Trophoblast cell (in vitro differentiated cells and primary cell): ENCODE measurements at regions not wholly inside any gene's neighbourhood (a gene's known extent, or its start where the extent isn't known, plus 50 kb on each side); places are given as distances from the start of the nearest gene placed in this dataset.

Experiments
- DNase-seq, 2 donors: peaks; one replicate each; pipeline ENCODE4 v3.0.0-alpha.2; 2016
- H2AFZ ChIP-seq: 2 replicates; pipeline ENCODE4 v1.6.1; 2013; ENCODE audit warnings: low read length, moderate library complexity, mild to moderate bottlenecking; ENCODE audit not compliant: insufficient read depth, poor library complexity
- H2AK5ac ChIP-seq: 2 replicates; pipeline ENCODE4 v1.6.1; 2013; ENCODE audit warnings: mild to moderate bottlenecking, low read length
- H2BK120ac ChIP-seq: 2 replicates; pipeline ENCODE4 v1.6.1; 2013; ENCODE audit warnings: low read length, mild to moderate bottlenecking, moderate library complexity; ENCODE audit not compliant: insufficient read depth, poor library complexity
- H2BK12ac ChIP-seq: 2 replicates; pipeline ENCODE4 v1.6.1; 2013; ENCODE audit warnings: mild to moderate bottlenecking, low read length, moderate library complexity
- H2BK5ac ChIP-seq: 2 replicates; pipeline ENCODE4 v1.6.1; 2013; ENCODE audit warnings: low read length, low read depth, moderate library complexity, mild to moderate bottlenecking; ENCODE audit not compliant: poor library complexity
- H3K14ac ChIP-seq: 2 replicates; pipeline ENCODE4 v1.6.1; 2013; ENCODE audit warnings: mild to moderate bottlenecking, low read length
- H3K18ac ChIP-seq: 2 replicates; pipeline ENCODE4 v1.6.1; 2013; ENCODE audit warnings: mild to moderate bottlenecking, low read length
- H3K23ac ChIP-seq: 2 replicates; pipeline ENCODE4 v1.6.1; 2013; ENCODE audit warnings: low read length
- H3K27ac ChIP-seq: 2 replicates; pipeline ENCODE4 v1.5.1; 2013; ENCODE audit warnings: low read depth, mild to moderate bottlenecking, inconsistent platforms, low read length, moderate library complexity
- H3K27me3 ChIP-seq: 2 replicates; pipeline ENCODE4 v1.6.1; 2013; ENCODE audit warnings: inconsistent platforms, mild to moderate bottlenecking, low read length, moderate library complexity; ENCODE audit not compliant: insufficient read depth
- H3K36me3 ChIP-seq, 2 experiments: 1 replicate in 1 of 2; 2 replicates in 1 of 2; pipeline ENCODE4 v1.6.1; 2013; ENCODE audit warnings: low read length in 2 of 2, mild to moderate bottlenecking in 2 of 2, moderate library complexity in 1 of 2; ENCODE audit not compliant: insufficient read depth in 2 of 2, control insufficient read depth in 1 of 2
- H3K4ac ChIP-seq: 2 replicates; pipeline ENCODE4 v1.6.1; 2013; ENCODE audit warnings: low read depth, mild to moderate bottlenecking, low read length, moderate library complexity
- H3K4me1 ChIP-seq, 2 experiments: 1 replicate in 1 of 2; 2 replicates in 1 of 2; pipeline ENCODE4 v1.6.1; 2013; ENCODE audit warnings: low read length in 2 of 2, mild to moderate bottlenecking in 2 of 2, moderate library complexity in 1 of 2; ENCODE audit not compliant: insufficient read depth in 2 of 2, control insufficient read depth in 1 of 2
- H3K4me2 ChIP-seq: 2 replicates; pipeline ENCODE4 v1.6.1; 2013; ENCODE audit warnings: inconsistent platforms, mild to moderate bottlenecking, low read length, moderate library complexity
- H3K4me3 ChIP-seq: 2 replicates; pipeline ENCODE4 v1.5.1; 2013; ENCODE audit warnings: mild to moderate bottlenecking, low read depth, low read length, inconsistent platforms
- H3K79me1 ChIP-seq: one replicate; pipeline ENCODE4 v1.6.1; 2013; ENCODE audit warnings: low read length
- H3K79me2 ChIP-seq: 2 replicates; pipeline ENCODE4 v1.6.1; 2013; ENCODE audit warnings: low read length, mild to moderate bottlenecking; ENCODE audit not compliant: control insufficient read depth, insufficient read depth, poor library complexity
- H3K9ac ChIP-seq: 2 replicates; pipeline ENCODE4 v1.6.1; 2013; ENCODE audit warnings: mild to moderate bottlenecking, low read length
- H3K9me3 ChIP-seq: 2 replicates; pipeline ENCODE4 v1.6.1; 2013; ENCODE audit warnings: low read depth, mild to moderate bottlenecking, control low read depth, inconsistent platforms, low read length; ENCODE audit not compliant: insufficient read depth
- H4K12ac ChIP-seq: 2 replicates; pipeline ENCODE4 v1.6.1; 2013; ENCODE audit warnings: low read depth, mild to moderate bottlenecking, low read length, moderate library complexity
- H4K8ac ChIP-seq: 2 replicates; pipeline ENCODE4 v1.6.1; 2013; ENCODE audit warnings: low read depth, mild to moderate bottlenecking, low read length, moderate library complexity
- H4K91ac ChIP-seq: one replicate; pipeline ENCODE4 v1.6.1; 2013; ENCODE audit warnings: low read depth, mild to moderate bottlenecking, low read length, moderate library complexity
- WGBS: extraction: QIAGEN DNeasy Blood & Tissue Kit; methylation state at CpG from one replicate; pipeline ENCODE4 v1.1.7; 2013; ENCODE audit warnings: missing lambda C conversion rate; ENCODE audit not compliant: insufficient read length, insufficient coverage; ENCODE audit errors: extremely low coverage; 5-methylcytosine and 5-hydroxymethylcytosine counted together

GRCh38 chr5:74535926-74536325 is 104.6 kb downstream of the ENC1 start:
- Histone ChIP-seq H3K36me3 (no peaks in the 10 kb centered on the region), H3K23ac (no peak overlapping the region), H3K4me1 (peaks cover 3 to 11% of the 10 kb centered on the region in 2 experiments), H3K27ac (no peak overlapping the region), H3K79me2 (no peaks in the 10 kb centered on the region), H4K8ac (no peak overlapping the region), H3K4me3 (no peak overlapping the region), H3K18ac (no peak overlapping the region), H2BK5ac (no peak overlapping the region), H2BK12ac (no peak overlapping the region), H2AFZ (no peak overlapping the region), H3K4ac (no peak overlapping the region), H3K4me2 (no peak overlapping the region), H3K79me1 (peaks cover 9% of the 10 kb centered on the region), H3K14ac (no peak overlapping the region), H2AK5ac (no peak overlapping the region), H2BK120ac (no peak overlapping the region), H4K12ac (no peak overlapping the region), H3K9ac (no peak overlapping the region), H3K9me3 (peaks cover 1% of the 10 kb centered on the region), H4K91ac (no peak overlapping the region), H3K27me3 (no peaks in the 10 kb centered on the region)
- no peak for DNase-seq
- WGBS: no CpG with 5 or more reads among the region's 2 CpGs

GRCh38 chr5:74534397-74535129 is 106.0 kb downstream of the ENC1 start:
- WGBS: no CpG with 5 or more reads among the region's 2 CpGs
- no peak overlapping the region for H2BK12ac ChIP-seq
- no peak overlapping the region for H3K4ac ChIP-seq
- no peak overlapping the region for H4K12ac ChIP-seq
- H3K4me2 ChIP-seq: no peak overlapping the region
- no peak overlapping the region for H3K23ac ChIP-seq
- no peak overlapping the region for H2BK120ac ChIP-seq
- no peak overlapping the region for H3K14ac ChIP-seq
- no peak overlapping the region for H2AK5ac ChIP-seq
- H3K18ac ChIP-seq: no peak overlapping the region
- H2AFZ ChIP-seq: no peak overlapping the region
- H3K27ac ChIP-seq: no peak overlapping the region
- no peaks in the 10 kb centered on the region for H3K27me3 ChIP-seq
- no peak overlapping the region for H2BK5ac ChIP-seq
- DNase-seq: no peak
- peaks cover 8% of the 10 kb centered on the region for H3K79me1 ChIP-seq
- no peaks in the 10 kb centered on the region for H3K36me3 ChIP-seq
- no peaks in the 10 kb centered on the region for H3K79me2 ChIP-seq
- H4K91ac ChIP-seq: no peak overlapping the region
- H3K4me1 ChIP-seq: peaks cover 3 to 9% of the 10 kb centered on the region in 2 experiments
- H4K8ac ChIP-seq: no peak overlapping the region
- no peak overlapping the region for H3K9ac ChIP-seq
- no peak overlapping the region for H3K4me3 ChIP-seq
- peaks cover 1% of the 10 kb centered on the region for H3K9me3 ChIP-seq

- Histone ChIP-seq H3K27me3 (no peaks in the 10 kb centered on the region), H2AFZ (no peak overlapping the region), H3K4me2 (no peak overlapping the region), H3K9ac (no peak overlapping the region), H2BK120ac (no peak overlapping the region), H3K18ac (no peak overlapping the region), H4K91ac (no peak overlapping the region), H3K79me1 (no peaks in the 10 kb centered on the region), H2BK5ac (no peak overlapping the region), H2BK12ac (no peak overlapping the region), H3K4me1 (peaks cover 3% of the 10 kb centered on the region in 2 experiments), H4K12ac (no peak overlapping the region), H3K27ac (no peak overlapping the region), H3K79me2 (no peaks in the 10 kb centered on the region), H3K14ac (no peak overlapping the region), H3K9me3 (peaks cover 1% of the 10 kb centered on the region), H3K4me3 (no peak overlapping the region), H3K23ac (no peak overlapping the region), H2AK5ac (no peak overlapping the region), H4K8ac (no peak overlapping the region), H3K4ac (no peak overlapping the region), H3K36me3 (no peaks in the 10 kb centered on the region)
- no CpG with 5 or more reads among the region's 4 CpGs for WGBS
- DNase-seq: no peak
Observed at GRCh38 chr5:74530326-74531050, 110.0 kb downstream of the ENC1 start.

- no CpG with 5 or more reads among the region's 7 CpGs for WGBS
- Histone ChIP-seq H3K36me3 (peaks cover under 1 to 3% of the 10 kb centered on the region in 2 experiments), H3K9ac (no peak overlapping the region), H3K14ac (no peak overlapping the region), H3K4me2 (no peak overlapping the region), H4K91ac (no peak overlapping the region), H3K4me3 (no peak overlapping the region), H3K4me1 (peaks cover 3% of the 10 kb centered on the region in 2 experiments), H3K23ac (no peak overlapping the region), H3K79me1 (no peaks in the 10 kb centered on the region), H2AK5ac (no peak overlapping the region), H4K8ac (no peak overlapping the region), H2AFZ (no peak overlapping the region), H3K9me3 (peaks cover 4% of the 10 kb centered on the region), H3K79me2 (no peaks in the 10 kb centered on the region), H4K12ac (no peak overlapping the region), H3K18ac (no peak overlapping the region), H3K27me3 (no peaks in the 10 kb centered on the region), H3K4ac (no peak overlapping the region), H3K27ac (no peak overlapping the region), H2BK12ac (peak overlapping the region; percentile 18), H2BK5ac (no peak overlapping the region), H2BK120ac (no peak overlapping the region)
- DNase-seq: no peak
Observed at GRCh38 chr5:74529101-74529500, 111.4 kb downstream of the ENC1 start.
